Stomach (tissue), 8 donors: ENCODE measurements at regions not wholly inside any gene's neighbourhood (a gene's known extent, or its start where the extent isn't known, plus 50 kb on each side); places are given as distances from the start of the nearest gene placed in this dataset.
"Not testable (repeated sequence)": the region's sequence is repeated elsewhere in the genome, so short reads cannot be mapped to it uniquely, and the experiment has no call there.

Source experiments
- DNase-seq, 2 donors: peaks; one replicate each; pipeline versions ENCODE4 v3.0.0 to v3.0.0-alpha.2; 2013 to 2019
- H3K27ac ChIP-seq, 5 donors: fragments of 200-600 bp in 4 of 5; sonication (generic) in 4 of 5; one replicate each; pipeline ENCODE4 v1.5.1; 2013 to 2019; ENCODE audit warnings: mild to moderate bottlenecking in 1 of 5, moderate library complexity in 1 of 5
- H3K27me3 ChIP-seq, 3 donors: fragments of 200-600 bp; sonication (generic); one replicate each; pipeline ENCODE4 v1.5.1; 2017 to 2019; ENCODE audit warnings: mixed run types in 1 of 3
- H3K36me3 ChIP-seq, 4 donors: fragments of 200-600 bp; sonication (generic); 1 replicate in 3 of 4; 2 replicates in 1 of 4; pipeline ENCODE4 v1.5.1; 2016 to 2019
- H3K4me1 ChIP-seq, 4 donors: fragments of 200-600 bp; sonication (generic); one replicate each; pipeline ENCODE4 v1.5.1; 2016 to 2019
- H3K4me3 ChIP-seq, 4 donors: fragments of 200-600 bp; sonication (generic) in 3 of 4; one replicate each; pipeline ENCODE4 v1.5.1; 2016 to 2019; ENCODE audit warnings: mild to moderate bottlenecking in 1 of 4
- H3K9me3 ChIP-seq, 4 donors: fragments of 200-600 bp; sonication (generic); one replicate each; pipeline ENCODE4 v1.5.1; 2016 to 2019
- EP300 ChIP-seq: sonication (generic); formaldehyde crosslinking; IDR thresholded peaks from one replicate; pipeline ENCODE4 v1.6.1; 2017; ENCODE audit warnings: antibody characterized with exemption
- POLR2A ChIP-seq, 4 donors: fragments of 450-650 bp; IDR thresholded peaks; one replicate each; pipeline ENCODE4 v1.6.1; 2016; ENCODE audit warnings: antibody characterized with exemption in 4 of 4, control low read depth in 2 of 4, mild to moderate bottlenecking in 1 of 4, moderate library complexity in 1 of 4
- POLR2AphosphoS5 ChIP-seq, 3 donors: sonication (generic); formaldehyde crosslinking; IDR thresholded peaks; one replicate each; pipeline ENCODE4 v1.6.1; 2016; ENCODE audit warnings: antibody characterized with exemption in 3 of 3
- WGBS, 5 donors: extraction: QIAGEN DNeasy Blood & Tissue Kit in 3 of 5; methylation state at CpG; one replicate each; pipeline versions ENCODE4 v1.1.5 to v1.1.7; 2013 to 2018; 5-methylcytosine and 5-hydroxymethylcytosine counted together
- intact Hi-C: fragments of 100-400 bp; cut with DNase I; formaldehyde crosslinking; loops from one replicate; pipeline ENCODE4 v1.15.1; 2023; ENCODE audit warnings: low total_unique reads
- TF ChIP-seq, protein P1 (sequence below), 7 experiments: fragments of 450-650 bp in 4 of 7; fragments of 200-600 bp in 3 of 7; sonication (generic) in 3 of 7; IDR thresholded peaks; one replicate each; pipeline ENCODE4 v1.5.1; 2016 to 2019; ENCODE audit warnings: antibody characterized with exemption in 7 of 7, control low read depth in 2 of 7, mild to moderate bottlenecking in 1 of 7
- donor health status: healthy with polysubstance abuse.
- donor health status: Bipolar disorder and iron deficiency.
- donor health status: healthy.

DNA sequence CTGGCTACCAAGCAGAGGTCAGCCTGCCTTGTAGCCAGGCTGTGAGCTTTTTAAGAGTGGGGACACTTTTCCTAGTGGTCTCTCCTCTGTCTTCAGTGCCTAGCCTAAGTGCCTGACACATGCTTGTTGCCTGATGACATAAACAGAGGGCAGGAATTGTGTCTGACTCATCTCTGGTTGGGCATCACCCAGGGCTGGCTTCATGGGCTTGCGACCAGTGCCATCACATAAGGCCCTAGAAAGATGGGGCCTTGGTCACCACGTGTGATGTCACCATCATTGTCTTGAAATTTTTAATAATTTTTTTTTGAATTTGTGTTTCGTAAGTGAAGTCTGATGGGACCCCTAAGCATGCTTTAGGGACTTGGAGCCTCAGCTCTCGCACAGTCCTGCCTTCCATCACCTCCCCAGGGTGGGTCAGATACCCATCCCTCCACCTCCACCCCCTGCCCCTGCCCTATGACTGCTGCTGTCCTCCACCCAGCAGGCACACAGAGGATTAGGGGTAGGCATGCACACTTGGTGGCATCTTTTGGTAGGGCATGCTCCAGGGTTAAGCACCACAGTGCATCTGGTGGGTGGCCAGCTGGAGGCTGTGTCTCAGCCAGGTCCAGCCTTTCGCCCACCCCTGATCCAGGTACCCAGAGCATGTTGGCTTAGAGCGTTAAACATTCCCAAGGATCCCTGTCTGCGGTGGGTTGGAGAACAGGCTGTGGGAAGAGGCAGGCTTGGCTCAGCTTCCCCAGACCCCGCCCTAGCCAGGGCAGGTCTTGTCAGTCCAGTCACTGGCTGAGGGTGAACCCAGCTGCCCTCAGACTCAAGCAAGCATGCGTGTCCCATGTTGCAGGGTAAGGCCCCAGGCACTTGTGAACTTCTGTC lies 80.1 kb upstream of the SH3PXD2B start:
- no peaks in the 10 kb centered on the region for H3K9me3 ChIP-seq
- intact Hi-C loops = no loop called here
- TF ChIP-seq EP300 (no peak), POLR2A (IDR thresholded peaks at IDR 0.05) (no peak), POLR2AphosphoS5 (IDR thresholded peaks at IDR 0.05) (no peak)
- TF ChIP-seq, protein P1, sequence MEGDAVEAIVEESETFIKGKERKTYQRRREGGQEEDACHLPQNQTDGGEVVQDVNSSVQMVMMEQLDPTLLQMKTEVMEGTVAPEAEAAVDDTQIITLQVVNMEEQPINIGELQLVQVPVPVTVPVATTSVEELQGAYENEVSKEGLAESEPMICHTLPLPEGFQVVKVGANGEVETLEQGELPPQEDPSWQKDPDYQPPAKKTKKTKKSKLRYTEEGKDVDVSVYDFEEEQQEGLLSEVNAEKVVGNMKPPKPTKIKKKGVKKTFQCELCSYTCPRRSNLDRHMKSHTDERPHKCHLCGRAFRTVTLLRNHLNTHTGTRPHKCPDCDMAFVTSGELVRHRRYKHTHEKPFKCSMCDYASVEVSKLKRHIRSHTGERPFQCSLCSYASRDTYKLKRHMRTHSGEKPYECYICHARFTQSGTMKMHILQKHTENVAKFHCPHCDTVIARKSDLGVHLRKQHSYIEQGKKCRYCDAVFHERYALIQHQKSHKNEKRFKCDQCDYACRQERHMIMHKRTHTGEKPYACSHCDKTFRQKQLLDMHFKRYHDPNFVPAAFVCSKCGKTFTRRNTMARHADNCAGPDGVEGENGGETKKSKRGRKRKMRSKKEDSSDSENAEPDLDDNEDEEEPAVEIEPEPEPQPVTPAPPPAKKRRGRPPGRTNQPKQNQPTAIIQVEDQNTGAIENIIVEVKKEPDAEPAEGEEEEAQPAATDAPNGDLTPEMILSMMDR (IDR thresholded peaks at IDR 0.05) = no peak
- H3K4me1 ChIP-seq = peaks cover 0 to 22% (median 9%) of the 10 kb centered on the region in 4 donors
- no peak overlapping the region for H3K4me3 ChIP-seq
- WGBS, 5 donors = 71 to 88% (median 76%) methylated on average over 7 to 9 of the region's 9 CpGs
- H3K27ac ChIP-seq = peak overlapping the region in 3 of 5 donors; percentile 14 to 49 (median 47)
- H3K27me3 ChIP-seq = no peaks in the 10 kb centered on the region
- H3K36me3 ChIP-seq = no peaks in the 10 kb centered on the region
- DNase-seq = peak in 1 of 2 donors; percentile 22

DNA sequence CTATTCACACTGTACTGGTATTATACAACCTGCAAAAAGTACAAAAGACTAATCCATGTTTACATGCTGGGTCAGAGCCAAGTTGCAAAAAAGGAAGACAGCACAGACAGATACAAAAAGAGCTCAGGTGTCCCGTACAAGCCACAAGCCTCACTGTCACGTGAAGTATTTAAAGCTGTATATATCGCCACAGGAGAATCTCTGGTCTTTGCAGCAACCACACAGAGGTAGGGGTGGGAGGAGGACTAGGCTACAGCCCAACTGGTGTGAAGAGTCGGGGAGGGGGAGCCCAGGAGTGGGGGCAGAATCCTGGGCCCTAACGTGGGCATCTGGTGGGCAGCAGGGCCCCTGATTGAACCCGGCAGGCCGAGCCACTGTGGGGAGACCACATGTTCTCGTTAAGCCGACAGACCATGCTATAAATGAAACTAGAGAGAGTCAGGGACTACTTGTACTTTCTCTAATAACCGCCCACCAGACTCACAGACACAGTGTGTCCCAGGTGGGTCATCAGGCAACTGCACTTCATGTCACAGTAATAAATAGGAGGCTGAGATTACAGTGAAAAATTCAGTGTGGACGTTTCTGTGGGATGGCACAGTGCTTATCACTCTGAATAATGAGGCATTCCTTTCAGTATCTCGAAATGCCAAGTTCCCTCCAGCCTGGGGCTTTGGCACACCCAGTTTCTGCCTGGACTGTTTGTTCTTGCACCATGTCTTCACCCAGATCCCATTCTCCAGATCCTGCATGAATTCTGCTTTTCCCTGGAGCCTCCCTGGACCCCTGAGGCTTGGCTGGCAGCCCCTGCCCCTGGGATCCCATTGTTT lies 79.3 kb upstream of the SH3PXD2B start:
- intact Hi-C loops = no loop called here
- Histone ChIP-seq H3K9me3 (no peaks in the 10 kb centered on the region), H3K4me3 (no peak overlapping the region), H3K4me1 (peaks cover 0 to 22% (median 9%) of the 10 kb centered on the region in 4 donors), H3K36me3 (no peaks in the 10 kb centered on the region), H3K27ac (peak overlapping the region in 3 of 5 donors; percentile 14 to 49 (median 47)), H3K27me3 (no peaks in the 10 kb centered on the region)
- WGBS, 5 donors = 35 to 52% (median 46%) methylated on average over 12 of the region's 12 CpGs
- TF ChIP-seq, protein P1 (IDR thresholded peaks at IDR 0.05) = no peak
- TF ChIP-seq EP300 = peak; percentile 39
- no peak for TF ChIP-seq POLR2A (IDR thresholded peaks at IDR 0.05)
- peak in 1 of 3 donors; percentile 6 for TF ChIP-seq POLR2AphosphoS5 (IDR thresholded peaks at IDR 0.05)
- DNase-seq = no peak

GRCh38 chr5:172533058-172533398 lies 78.7 kb upstream of the SH3PXD2B start:
- Histone ChIP-seq H3K4me1 (peaks cover 0 to 22% (median 9%) of the 10 kb centered on the region in 4 donors), H3K27me3 (no peaks in the 10 kb centered on the region), H3K9me3 (no peaks in the 10 kb centered on the region), H3K27ac (peak overlapping the region in 2 of 5 donors; percentile 47 to 49), H3K4me3 (no peak overlapping the region), H3K36me3 (no peaks in the 10 kb centered on the region)
- DNase-seq = no peak
- intact Hi-C loops = no loop called here
- TF ChIP-seq EP300 (no peak), POLR2A (IDR thresholded peaks at IDR 0.05) (no peak), POLR2AphosphoS5 (IDR thresholded peaks at IDR 0.05) (no peak)
- TF ChIP-seq, protein P1 (IDR thresholded peaks at IDR 0.05) = no peak
- WGBS, 5 donors = 78 to 81% (median 79%) methylated on average over 10 of the region's 10 CpGs

- H3K9me3 ChIP-seq, H3K27ac ChIP-seq, H3K4me3 ChIP-seq, H3K36me3 ChIP-seq, DNase-seq, intact Hi-C loops, H3K27me3 ChIP-seq: not testable (repeated sequence)
- peaks cover 0 to 22% (median 9%) of the 10 kb centered on the region in 4 donors for H3K4me1 ChIP-seq
- WGBS, 5 donors = 83 to 90% (median 86%) methylated on average over 8 of the region's 8 CpGs
Observed at GRCh38 chr5:172532439-172532838, 78.1 kb upstream of the SH3PXD2B start.
